GM21529 (cell line): ENCODE measurements at regions not wholly inside any gene's neighbourhood (a gene's known extent, or its start where the extent isn't known, plus 50 kb on each side); places are given as distances from the start of the nearest gene placed in this dataset.

Source experiments
- ATAC-seq: cut with Tn5 transposase; IDR thresholded peaks from one replicate; pipeline ENCODE4 v1.9.1; 2021; ENCODE audit not compliant: unreplicated experiment

- no peak for ATAC-seq
Observed at GRCh38 chr14:48490756-48491155, 815.4 kb upstream of the MDGA2 start.

DNA sequence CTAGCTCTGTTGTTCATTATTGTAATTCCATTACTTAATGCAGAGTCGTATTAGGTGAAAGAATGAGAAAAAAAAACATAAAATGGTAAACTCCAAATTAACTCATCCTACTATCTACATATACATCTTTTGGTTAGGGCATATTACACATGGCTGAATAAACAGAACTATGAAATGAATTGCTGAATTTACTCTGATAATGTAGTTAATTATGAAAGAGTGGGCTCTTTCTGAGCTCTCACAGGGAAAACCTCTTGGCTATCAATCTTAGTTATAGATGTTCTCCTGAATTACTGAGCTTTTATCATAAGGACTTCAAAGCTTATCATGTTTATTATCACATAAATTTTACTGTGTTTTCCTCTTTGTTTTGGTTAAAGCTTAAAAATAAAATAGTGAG is 798.5 kb upstream of the MDGA2 start:
- ATAC-seq: no peak

GRCh38 chr14:48456051-48456450 is 780.6 kb upstream of the MDGA2 start:
- ATAC-seq: no peak

DNA sequence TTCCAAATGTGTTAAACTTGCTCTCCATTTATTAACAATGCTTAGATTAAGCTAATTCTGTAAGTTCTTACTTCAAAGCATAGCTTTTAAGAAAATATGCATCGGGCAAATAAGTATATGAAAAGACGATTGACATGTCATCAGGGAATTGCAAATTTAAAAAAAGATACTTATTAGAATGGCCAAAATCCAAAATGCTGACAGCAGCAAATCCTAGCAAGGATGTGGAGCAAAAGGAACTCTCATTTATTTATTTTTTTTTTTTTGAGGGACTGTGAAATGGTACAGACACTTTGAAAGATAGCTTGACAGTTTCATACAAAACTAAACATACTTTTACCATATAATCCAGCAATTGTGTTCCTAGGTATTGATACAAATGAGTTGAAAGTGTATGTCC is 779.5 kb upstream of the MDGA2 start:
- no peak for ATAC-seq

DNA sequence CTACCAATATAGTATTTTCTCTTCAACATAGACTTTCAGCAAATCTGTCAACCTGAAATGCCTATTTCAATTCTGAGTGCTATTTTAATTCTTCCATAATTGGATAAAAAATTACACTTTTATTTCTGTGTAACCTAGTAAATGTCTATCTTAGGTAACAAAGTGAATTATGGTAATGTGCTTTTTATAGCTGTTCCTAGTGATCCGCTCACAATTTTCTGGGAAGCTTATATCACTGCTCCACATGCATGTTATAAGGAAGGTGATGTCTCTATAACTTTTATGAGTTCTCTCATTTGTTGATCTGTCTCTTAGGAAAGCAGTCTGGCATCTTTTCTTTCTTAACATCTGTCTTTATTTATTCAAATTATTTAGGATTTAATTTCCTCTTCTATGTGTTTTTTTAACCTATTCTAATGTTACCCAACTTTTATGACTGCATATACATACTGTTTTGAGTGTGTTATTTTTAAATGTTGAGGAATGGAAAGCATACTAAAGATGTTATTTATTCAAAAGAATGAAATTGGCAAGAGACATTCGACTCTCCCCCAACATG is 777.1 kb upstream of the MDGA2 start:
- ATAC-seq: no peak

GRCh38 chr14:48435221-48435620 is 759.8 kb upstream of the MDGA2 start:
- ATAC-seq: no peak

DNA sequence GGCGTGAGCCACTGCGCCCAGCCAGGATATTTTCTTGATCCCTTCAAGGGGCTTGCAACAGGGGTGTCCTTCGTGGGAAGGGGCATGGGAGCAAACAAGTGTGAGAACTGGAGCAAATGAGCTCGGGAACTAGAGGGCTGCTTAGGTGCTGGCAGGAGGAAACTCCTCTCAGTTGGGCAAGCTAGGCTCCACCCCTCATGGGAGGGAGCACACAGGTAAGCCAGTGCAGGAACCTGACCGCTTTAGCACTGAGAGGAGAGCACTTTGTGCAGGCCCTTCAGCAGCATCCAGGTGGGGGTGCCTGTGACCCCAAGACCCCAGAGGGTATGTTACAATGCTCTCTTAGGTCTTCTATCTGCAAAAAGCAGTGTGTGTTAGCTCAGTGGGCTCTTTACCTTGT is 755.4 kb upstream of the MDGA2 start:
- ATAC-seq: no peak

DNA sequence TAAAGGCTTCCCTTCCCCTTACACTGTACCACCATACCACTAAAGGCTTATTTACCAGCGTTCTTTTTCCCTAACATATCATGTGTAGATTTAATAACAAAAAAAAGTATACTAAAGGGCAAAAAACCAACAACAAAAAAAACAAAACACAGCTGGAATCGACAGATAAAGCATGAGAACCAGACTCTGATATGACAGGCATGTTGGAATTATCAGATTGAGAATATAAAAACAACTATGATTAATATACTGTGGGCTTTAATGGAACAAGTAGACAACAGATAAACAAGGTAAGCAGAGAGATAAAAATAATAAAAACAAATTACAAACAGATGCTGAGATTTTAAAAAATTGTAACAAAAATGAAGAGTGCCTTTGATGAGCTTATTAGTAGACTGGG is 754.1 kb upstream of the MDGA2 start:
- ATAC-seq: no peak

GRCh38 chr14:48417715-48418500 is 742.5 kb upstream of the MDGA2 start:
- no peak for ATAC-seq

DNA sequence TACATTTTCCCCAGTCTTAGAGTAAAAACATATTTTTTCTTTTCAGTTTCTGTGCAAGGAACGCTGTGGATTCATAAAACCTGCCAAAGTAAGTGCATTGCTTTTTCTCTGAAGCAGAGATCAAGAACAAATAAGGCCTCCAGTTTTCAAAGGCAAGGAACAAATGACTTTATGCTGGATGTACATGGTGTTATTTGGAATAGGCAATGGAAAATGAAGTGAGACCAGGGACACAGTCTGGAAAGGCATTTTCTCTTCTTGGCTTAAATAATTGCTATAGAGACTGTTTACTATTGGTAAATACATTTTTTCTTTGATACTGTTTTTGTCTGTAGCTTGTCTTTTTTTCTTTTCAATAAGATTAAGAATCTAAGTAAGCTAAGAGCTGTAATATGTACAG is 725.9 kb upstream of the MDGA2 start:
- ATAC-seq: no peak

GRCh38 chr14:48398675-48399282 is 723.4 kb upstream of the MDGA2 start:
- no peak for ATAC-seq

GRCh38 chr14:48391661-48392060 is 716.3 kb upstream of the MDGA2 start:
- ATAC-seq: no peak

- ATAC-seq: no peak
Observed at GRCh38 chr14:48390346-48390745, 714.9 kb upstream of the MDGA2 start.

DNA sequence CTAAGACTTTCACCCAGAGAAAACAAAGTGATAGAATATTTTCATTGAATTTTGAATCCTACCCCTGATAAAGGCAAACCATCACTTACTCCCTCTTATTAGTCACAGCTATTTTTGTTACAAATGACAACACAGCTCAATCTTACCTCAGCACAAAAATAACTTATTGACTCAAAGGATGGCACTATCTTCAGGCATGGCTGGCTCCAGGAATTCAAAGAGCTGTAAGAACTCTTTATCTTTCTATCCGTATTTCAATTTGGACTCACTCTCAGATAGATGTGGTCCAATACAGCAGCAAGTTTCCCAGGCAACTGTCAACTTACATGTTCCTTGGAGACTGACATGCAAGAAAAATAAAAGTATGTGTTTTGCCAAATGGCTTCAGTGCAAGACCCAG is 709.4 kb upstream of the MDGA2 start:
- ATAC-seq: no peak

GRCh38 chr14:48382961-48383360 is 707.6 kb upstream of the MDGA2 start:
- no peak for ATAC-seq

DNA sequence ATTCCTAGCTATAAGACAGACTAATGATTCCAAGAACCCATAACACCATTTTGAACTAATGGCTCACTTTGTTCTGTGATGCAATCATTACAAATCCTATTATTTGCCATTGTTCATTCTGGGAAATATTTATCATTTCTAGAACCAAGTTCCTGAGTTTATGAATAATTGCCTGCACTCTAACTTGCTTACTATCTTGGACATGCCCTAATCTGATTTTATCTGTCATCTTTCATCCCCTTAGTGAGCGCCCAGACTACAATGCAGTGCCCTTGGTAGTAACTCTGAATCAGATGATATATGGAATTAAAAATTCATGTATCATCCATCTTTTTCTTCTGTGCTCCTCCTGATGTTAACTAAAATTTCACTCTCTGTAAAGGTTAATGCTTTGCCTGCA is 703.1 kb upstream of the MDGA2 start:
- no peak for ATAC-seq

- no peak for ATAC-seq
Observed at GRCh38 chr14:48373981-48374380, 698.6 kb upstream of the MDGA2 start.

DNA sequence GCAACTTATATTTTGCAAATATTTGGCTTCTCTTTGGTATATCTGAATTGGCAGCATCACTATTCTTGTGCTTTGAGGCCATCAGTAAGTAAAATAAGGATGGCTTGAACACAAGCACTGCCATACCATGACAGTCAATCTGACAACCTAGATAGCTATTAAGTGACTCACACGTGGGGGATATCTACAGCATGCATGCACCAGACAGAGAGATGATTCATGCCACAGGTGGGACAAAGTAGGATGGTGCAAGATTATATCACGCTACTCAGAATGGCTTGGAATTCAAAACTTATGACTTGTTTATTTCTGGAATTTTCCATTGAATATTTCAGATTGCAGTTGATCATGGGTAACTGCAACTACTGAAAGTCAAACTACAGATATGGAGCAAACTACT is 675.6 kb upstream of the MDGA2 start:
- no peak for ATAC-seq

- ATAC-seq: no peak
Observed at GRCh38 chr14:48349689-48350088, 674.3 kb upstream of the MDGA2 start.

GRCh38 chr14:48341069-48341468 is 665.7 kb upstream of the MDGA2 start:
- no peak for ATAC-seq

DNA sequence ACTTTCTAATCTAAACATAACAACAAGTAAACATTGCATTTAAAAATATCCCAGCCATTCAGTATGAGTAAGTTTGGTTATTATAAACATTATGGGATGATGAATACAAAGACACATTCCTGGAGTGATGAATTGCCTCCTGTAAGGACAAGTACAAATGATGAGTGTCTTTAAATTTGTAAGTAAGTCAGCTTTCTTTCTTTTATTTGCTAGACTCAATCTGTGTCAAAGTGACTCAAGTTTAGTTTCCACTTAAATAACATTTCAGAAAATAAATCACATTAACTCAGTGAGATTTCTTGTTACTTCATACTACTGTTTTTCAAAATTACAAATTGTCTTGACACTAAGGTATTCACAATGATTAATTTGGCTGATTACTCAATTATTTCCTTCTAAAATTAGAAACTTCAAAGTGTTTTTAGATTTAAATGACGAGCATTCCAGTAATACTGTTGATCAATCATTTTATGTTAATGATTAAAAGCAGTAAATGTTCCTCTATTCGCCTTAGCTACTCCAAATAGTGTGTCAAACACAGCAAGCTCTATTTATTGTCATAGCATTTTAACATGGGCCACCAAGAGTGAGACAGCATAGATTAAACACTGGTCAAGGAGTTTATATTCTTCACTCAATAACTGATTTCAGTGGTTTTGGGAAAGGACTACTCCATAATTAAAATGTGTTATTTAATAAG is 658.0 kb upstream of the MDGA2 start:
- ATAC-seq: no peak

DNA sequence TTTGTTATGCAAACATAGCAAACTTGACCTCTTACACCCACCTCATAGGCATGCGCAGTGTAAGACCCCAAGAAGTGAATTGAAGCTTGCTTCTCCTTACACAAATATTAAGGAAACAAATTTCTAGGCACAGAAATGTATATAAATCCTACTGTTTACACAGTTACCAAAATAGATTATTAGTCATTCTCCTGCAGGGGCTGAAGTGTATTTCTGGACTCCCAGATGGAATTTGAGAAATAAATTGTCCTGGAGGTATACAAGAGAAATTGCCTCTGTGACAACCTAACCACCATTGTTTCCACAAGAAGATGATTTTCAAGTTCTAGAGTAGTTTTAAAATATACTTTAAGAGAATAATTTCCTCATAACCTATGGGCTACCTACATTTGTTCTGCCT is 656.0 kb upstream of the MDGA2 start:
- no peak for ATAC-seq
